Breast epithelium (tissue), 3 donors: ENCODE measurements at regions not wholly inside any gene's neighbourhood (a gene's known extent, or its start where the extent isn't known, plus 50 kb on each side); places are given as distances from the start of the nearest gene placed in this dataset.

Experiments used
- CTCF ChIP-seq, 3 donors: fragments of 450-650 bp; IDR thresholded peaks; one replicate each; pipeline ENCODE4 v1.5.1; 2016 to 2017; ENCODE audit warnings: antibody characterized with exemption in 3 of 3, mild to moderate bottlenecking in 3 of 3, moderate library complexity in 3 of 3
- POLR2A ChIP-seq: fragments of 450-650 bp; IDR thresholded peaks from one replicate; pipeline ENCODE4 v1.6.1; 2016; ENCODE audit warnings: antibody characterized with exemption, mild to moderate bottlenecking, moderate library complexity

- TF ChIP-seq CTCF (IDR thresholded peaks at IDR 0.05) (no peak), POLR2A (no peak)
Observed at GRCh38 chr7:131829947-131830558, 273.6 kb upstream of the PODXL start.
